ENCODE measurements at regions not wholly inside any gene's neighbourhood (a gene's known extent, or its start where the extent isn't known, plus 50 kb on each side); places are given as distances from the start of the nearest gene placed in this dataset.
"Not testable (repeated sequence)": the region's sequence is repeated elsewhere in the genome, so short reads cannot be mapped to it uniquely, and the experiment has no call there.

GRCh38 chr12:131272283-131272814 lies 318.6 kb downstream of the ADGRD1 start:
- DNase-seq, result not testable (repeated sequence)

GRCh38 chr12:131273291-131273845 lies 319.7 kb downstream of the ADGRD1 start:
- DNase-seq, result no peak

- DNase-seq, result no peak
Observed at GRCh38 chr12:131274061-131274460, 320.4 kb downstream of the ADGRD1 start.

- DNase-seq, result no peak
Observed at GRCh38 chr12:131274906-131275305, 321.2 kb downstream of the ADGRD1 start.

- DNase-seq, result no peak
Observed at GRCh38 chr12:131275824-131276223, 322.1 kb downstream of the ADGRD1 start.

- DNase-seq, result no peak
Observed at GRCh38 chr12:131276501-131277185, 322.9 kb downstream of the ADGRD1 start.

- peak in 2 of 56 donors; percentile 4 to 8 for DNase-seq
Observed at GRCh38 chr12:131277186-131278091, 323.7 kb downstream of the ADGRD1 start.

GRCh38 chr12:131278451-131279115 lies 324.9 kb downstream of the ADGRD1 start:
- not testable (repeated sequence) for DNase-seq

GRCh38 chr12:131279281-131279921 lies 325.7 kb downstream of the ADGRD1 start:
- no peak for DNase-seq

GRCh38 chr12:131280426-131280825 lies 326.7 kb downstream of the ADGRD1 start:
- no peak for DNase-seq

- DNase-seq, result no peak
Observed at GRCh38 chr12:131281016-131281415, 327.3 kb downstream of the ADGRD1 start.

GRCh38 chr12:131282292-131283080 lies 328.8 kb downstream of the ADGRD1 start:
- no peak for DNase-seq

GRCh38 chr12:131283191-131283861 lies 329.6 kb downstream of the ADGRD1 start:
- no peak for DNase-seq

GRCh38 chr12:131283862-131284825 lies 330.4 kb downstream of the ADGRD1 start:
- not testable (repeated sequence) for DNase-seq

GRCh38 chr12:131284954-131285904 lies 331.5 kb downstream of the ADGRD1 start:
- DNase-seq, result not testable (repeated sequence)

GRCh38 chr12:131285905-131286295 lies 332.2 kb downstream of the ADGRD1 start:
- not testable (repeated sequence) for DNase-seq

GRCh38 chr12:131286301-131286700 lies 332.6 kb downstream of the ADGRD1 start:
- not testable (repeated sequence) for DNase-seq
